WTC11 (cell line): ENCODE measurements at regions not wholly inside any gene's neighbourhood (a gene's known extent, or its start where the extent isn't known, plus 50 kb on each side); places are given as distances from the start of the nearest gene placed in this dataset.

ENCODE experiments used
- ATAC-seq: fragments of 200-7000 bp; cut with Tn5 transposase; 2 replicates; pipeline ENCODE4 v1.10.0; 2021; ENCODE audit warnings: mild to moderate bottlenecking, moderate library complexity
- CTCF ChIA-PET: fragments of 300-600 bp; sonication (Branson Sonifier 250); formaldehyde crosslinking; loops from one replicate; lab custom pipeline; 2021; ENCODE audit warnings: antibody characterized with exemption; lab: Charles Lee
- POLR2A ChIA-PET: fragments of 350-600 bp; sonication (Branson Sonifier 250); formaldehyde crosslinking; loops from one replicate; lab custom pipeline; 2021; ENCODE audit warnings: antibody characterized with exemption; lab: Charles Lee
- DNase-seq: peaks from one replicate; pipeline ENCODE4 v3.0.0; 2021; ENCODE audit warnings: low spot score
- H3K27ac Mint-ChIP-seq: 2 replicates; pipeline ENCODE4 v1.8.0; 2021; ENCODE audit warnings: mixed read lengths
- H3K27me3 Mint-ChIP-seq: 2 replicates; pipeline ENCODE4 v1.8.0; 2021; ENCODE audit warnings: low read depth, mild to moderate bottlenecking, moderate library complexity, mixed read lengths
- H3K36me3 Mint-ChIP-seq: 2 replicates; pipeline ENCODE4 v1.8.0; 2021; ENCODE audit warnings: mixed read lengths
- H3K4me1 Mint-ChIP-seq: 2 replicates; pipeline ENCODE4 v1.8.0; 2022; ENCODE audit warnings: mixed read lengths
- H3K4me3 Mint-ChIP-seq: 2 replicates; pipeline ENCODE4 v1.8.0; 2021; ENCODE audit warnings: mild to moderate bottlenecking, moderate library complexity, mixed read lengths
- H3K9me3 Mint-ChIP-seq: 2 replicates; pipeline ENCODE4 v1.8.0; 2021; ENCODE audit warnings: mixed read lengths
- AR ChIP-seq: fragments of 250-450 bp; sonication (Bioruptor Pico); IDR thresholded peaks from 2 replicates; pipeline ENCODE4 v1.9.0; 2021; ENCODE audit warnings: mild to moderate bottlenecking
- ATF1 ChIP-seq: sonication (generic); formaldehyde crosslinking; IDR thresholded peaks from 2 replicates; pipeline ENCODE4 v1.8.1; 2023; ENCODE audit warnings: mild to moderate bottlenecking, moderate library complexity, missing genetic modification reagents
- CDX4 ChIP-seq: fragments of 250-450 bp; sonication (Bioruptor Pico); IDR thresholded peaks from 2 replicates; pipeline ENCODE4 v1.9.0; 2021; ENCODE audit warnings: moderate library complexity, mild to moderate bottlenecking, inconsistent platforms, borderline replicate concordance
- CTCF ChIP-seq: fragments of 200-600 bp; IDR thresholded peaks from 2 replicates; pipeline ENCODE4 v1.8.0; 2022; ENCODE audit warnings: antibody characterized with exemption
- E2F1 ChIP-seq: sonication (generic); formaldehyde crosslinking; IDR thresholded peaks from 2 replicates; pipeline ENCODE4 v1.8.0; 2022; ENCODE audit warnings: mild to moderate bottlenecking, missing genetic modification reagents
- EMX1 ChIP-seq: fragments of 250-450 bp; sonication (Bioruptor Pico); IDR thresholded peaks from 2 replicates; pipeline ENCODE4 v1.8.0; 2021; ENCODE audit warnings: mild to moderate bottlenecking
- FOXK1 ChIP-seq: sonication (generic); formaldehyde crosslinking; IDR thresholded peaks from 2 replicates; pipeline ENCODE4 v1.8.0; 2022; ENCODE audit warnings: mild to moderate bottlenecking, moderate library complexity, missing genetic modification reagents
- FOXP4 ChIP-seq: sonication (generic); formaldehyde crosslinking; IDR thresholded peaks from 2 replicates; pipeline ENCODE4 v1.8.0; 2022; ENCODE audit warnings: mild to moderate bottlenecking, missing genetic modification reagents
- GRHL2 ChIP-seq: fragments of 250-450 bp; sonication (Bioruptor Pico); IDR thresholded peaks from 2 replicates; pipeline ENCODE4 v1.8.0; 2022; ENCODE audit warnings: mild to moderate bottlenecking, moderate library complexity; ENCODE audit not compliant: insufficient replicate concordance, severe bottlenecking
- IRF2 ChIP-seq: sonication (generic); formaldehyde crosslinking; IDR thresholded peaks from 2 replicates; pipeline ENCODE4 v1.8.0; 2022; ENCODE audit warnings: low read depth, missing genetic modification reagents, borderline replicate concordance
- JUN ChIP-seq: sonication (generic); formaldehyde crosslinking; IDR thresholded peaks from 2 replicates; pipeline ENCODE4 v1.8.0; 2023; ENCODE audit warnings: mild to moderate bottlenecking, missing genetic modification reagents
- KAT7 ChIP-seq: sonication (generic); formaldehyde crosslinking; IDR thresholded peaks from 2 replicates; pipeline ENCODE4 v1.8.1; 2023; ENCODE audit warnings: missing genetic modification reagents, mild to moderate bottlenecking, borderline replicate concordance
- MYBL2 ChIP-seq: sonication (generic); formaldehyde crosslinking; IDR thresholded peaks from 2 replicates; pipeline ENCODE4 v1.8.1; 2023; ENCODE audit warnings: mild to moderate bottlenecking, moderate library complexity, missing genetic modification reagents
- NFE2L1 ChIP-seq: sonication (generic); formaldehyde crosslinking; IDR thresholded peaks from 2 replicates; pipeline ENCODE4 v1.8.1; 2023; ENCODE audit warnings: missing genetic modification reagents
- PRDM15 ChIP-seq: sonication (generic); formaldehyde crosslinking; IDR thresholded peaks from 2 replicates; pipeline ENCODE4 v1.8.0; 2022; ENCODE audit warnings: missing genetic modification reagents
- RORB ChIP-seq: fragments of 250-450 bp; sonication (Bioruptor Pico); IDR thresholded peaks from 2 replicates; pipeline ENCODE4 v1.9.0; 2021; ENCODE audit warnings: mild to moderate bottlenecking
- SMAD3 ChIP-seq: sonication (generic); formaldehyde crosslinking; IDR thresholded peaks from 2 replicates; pipeline ENCODE4 v1.8.0; 2022; ENCODE audit warnings: missing genetic modification reagents, mild to moderate bottlenecking, borderline replicate concordance
- SOX15 ChIP-seq: fragments of 250-450 bp; sonication (Bioruptor Pico); IDR thresholded peaks from 2 replicates; pipeline ENCODE4 v1.9.0; 2021; ENCODE audit warnings: mild to moderate bottlenecking
- USF2 ChIP-seq: sonication (generic); formaldehyde crosslinking; IDR thresholded peaks from 2 replicates; pipeline ENCODE4 v1.8.1; 2023; ENCODE audit warnings: mild to moderate bottlenecking, missing genetic modification reagents, moderate library complexity
- ZNF121 ChIP-seq: sonication (generic); formaldehyde crosslinking; IDR thresholded peaks from 2 replicates; pipeline ENCODE4 v1.8.0; 2023; ENCODE audit warnings: missing genetic modification reagents
- ZNF219 ChIP-seq: sonication (generic); formaldehyde crosslinking; IDR thresholded peaks from 2 replicates; pipeline ENCODE4 v1.8.0; 2023; ENCODE audit warnings: missing genetic modification reagents, mild to moderate bottlenecking, borderline replicate concordance
- ZNF396 ChIP-seq: fragments of 250-450 bp; sonication (Bioruptor Pico); IDR thresholded peaks from 2 replicates; pipeline ENCODE4 v1.8.0; 2021; ENCODE audit warnings: mild to moderate bottlenecking, moderate library complexity, borderline replicate concordance
- ZNF423 ChIP-seq: fragments of 250-450 bp; sonication (Bioruptor Pico); IDR thresholded peaks from 2 replicates; pipeline ENCODE4 v2.1.2; 2022; ENCODE audit warnings: mild to moderate bottlenecking, moderate library complexity

GRCh38 chr10:81569488-81569887 lies 305.5 kb upstream of the NRG3 start:
- no peaks in the 10 kb centered on the region for H3K27me3 Mint-ChIP-seq
- TF ChIP-seq MYBL2 (CRISPR knock-in tag) (no peak), ZNF121 (CRISPR knock-in tag) (no peak), NFE2L1 (CRISPR knock-in tag) (no peak), CTCF (no peak), EMX1 (CRISPR knock-in tag) (no peak), PRDM15 (no peak), FOXP4 (CRISPR knock-in tag) (no peak), RORB (CRISPR knock-in tag) (no peak), GRHL2 (CRISPR knock-in tag) (no peak), IRF2 (CRISPR knock-in tag) (no peak), ZNF396 (CRISPR knock-in tag) (no peak), USF2 (no peak)
- peaks cover 6% of the 10 kb centered on the region for H3K9me3 Mint-ChIP-seq
- no peak overlapping the region for H3K4me3 Mint-ChIP-seq
- DNase-seq (no peak), ATAC-seq (no peak)
- H3K4me1 Mint-ChIP-seq = no peaks in the 10 kb centered on the region
- ChIA-PET CTCF (interaction anchor here (1.5 kb wide), 1 partner anchor 251 kb away, joined by 5 read pairs; no protein-coding TSS in a partner anchor), POLR2A (no interaction called here)
- H3K27ac Mint-ChIP-seq = no peak overlapping the region
- H3K36me3 Mint-ChIP-seq = no peaks in the 10 kb centered on the region

GRCh38 chr10:81570349-81570748 lies 304.6 kb upstream of the NRG3 start:
- no peaks in the 10 kb centered on the region for H3K4me1 Mint-ChIP-seq
- no peaks in the 10 kb centered on the region for H3K36me3 Mint-ChIP-seq
- H3K4me3 Mint-ChIP-seq = no peak overlapping the region
- POLR2A ChIA-PET = no interaction called here
- no peaks in the 10 kb centered on the region for H3K27me3 Mint-ChIP-seq
- CTCF ChIA-PET = no interaction called here
- ATAC-seq = no peak; the same call in 1 of the 2 replicates
- no peak overlapping the region for H3K27ac Mint-ChIP-seq
- no peak for DNase-seq
- peaks cover 14% of the 10 kb centered on the region for H3K9me3 Mint-ChIP-seq
- TF ChIP-seq KAT7 (no peak), ATF1 (CRISPR knock-in tag) (no peak), FOXK1 (CRISPR knock-in tag) (no peak), ZNF219 (CRISPR knock-in tag) (no peak), SMAD3 (CRISPR knock-in tag) (no peak), E2F1 (CRISPR knock-in tag) (no peak), SOX15 (CRISPR knock-in tag) (no peak), ZNF423 (no peak), JUN (no peak), AR (CRISPR knock-in tag) (no peak), GRHL2 (CRISPR knock-in tag) (no peak), CDX4 (CRISPR knock-in tag) (no peak)
